ENCODE measurements at regions not wholly inside any gene's neighbourhood (a gene's known extent, or its start where the extent isn't known, plus 50 kb on each side); places are given as distances from the start of the nearest gene placed in this dataset.

GRCh38 chr5:74212336-74212735, 428.2 kb downstream of the ENC1 start:
- in situ Hi-C loops (cut with HindIII; ENCODE audit: low sequenced_read_pairs), result no loop called here
- no peak overlapping the region for H3K4me3 ChIP-seq (ENCODE audit: low read depth, low read length)
- DNase-seq (ENCODE audit: low read depth, low spot score), result no peak
- peak; percentile 47 for TF ChIP-seq CTCF (IDR thresholded peaks at IDR 0.05; ENCODE audit: low read depth, low read length)

- no peak overlapping the region for H3K4me3 ChIP-seq (ENCODE audit: low read depth, low read length)
- in situ Hi-C loops (cut with HindIII; ENCODE audit: low sequenced_read_pairs), result no loop called here
- TF ChIP-seq CTCF (IDR thresholded peaks at IDR 0.05; ENCODE audit: low read depth, low read length), result no peak
- peak; percentile 23 for DNase-seq (ENCODE audit: low read depth, low spot score)
Measured at GRCh38 chr5:74209571-74209970, 431.0 kb downstream of the ENC1 start.

GRCh38 chr5:74206579-74207550, 433.7 kb downstream of the ENC1 start:
- in situ Hi-C loops (cut with HindIII; ENCODE audit: low sequenced_read_pairs), result no loop called here
- TF ChIP-seq CTCF (IDR thresholded peaks at IDR 0.05; ENCODE audit: low read depth, low read length), result no peak
- DNase-seq (ENCODE audit: low read depth, low spot score), result peak; percentile 85
- no peak overlapping the region for H3K4me3 ChIP-seq (ENCODE audit: low read depth, low read length)

- TF ChIP-seq CTCF (IDR thresholded peaks at IDR 0.05; ENCODE audit: low read depth, low read length), result no peak
- in situ Hi-C loops (cut with HindIII; ENCODE audit: low sequenced_read_pairs), result no loop called here
- H3K4me3 ChIP-seq (ENCODE audit: low read depth, low read length), result no peak overlapping the region
- no peak for DNase-seq (ENCODE audit: low read depth, low spot score)
Measured at GRCh38 chr5:74205767-74206578, 434.6 kb downstream of the ENC1 start.

GRCh38 chr5:74201334-74202081, 439.0 kb downstream of the ENC1 start:
- in situ Hi-C loops (cut with HindIII; ENCODE audit: low sequenced_read_pairs), result no loop called here
- peak; percentile 72 for DNase-seq (ENCODE audit: low read depth, low spot score)
- H3K4me3 ChIP-seq (ENCODE audit: low read depth, low read length), result no peak overlapping the region
- peak; percentile 5 for TF ChIP-seq CTCF (IDR thresholded peaks at IDR 0.05; ENCODE audit: low read depth, low read length)

GRCh38 chr5:74200560-74200959, 440.0 kb downstream of the ENC1 start:
- TF ChIP-seq CTCF (IDR thresholded peaks at IDR 0.05; ENCODE audit: low read depth, low read length), result no peak
- in situ Hi-C loops (cut with HindIII; ENCODE audit: low sequenced_read_pairs), result no loop called here

More at GRCh38 chr5:74200560-74200959, 440.0 kb downstream of the ENC1 start:
- no peak for DNase-seq (ENCODE audit: low read depth, low spot score)
- H3K4me3 ChIP-seq (ENCODE audit: low read depth, low read length), result no peak overlapping the region

Measured in astrocyte of the spinal cord (primary cell).